ENCODE measurements at regions not wholly inside any gene's neighbourhood (a gene's known extent, or its start where the extent isn't known, plus 50 kb on each side); places are given as distances from the start of the nearest gene placed in this dataset.

DNA sequence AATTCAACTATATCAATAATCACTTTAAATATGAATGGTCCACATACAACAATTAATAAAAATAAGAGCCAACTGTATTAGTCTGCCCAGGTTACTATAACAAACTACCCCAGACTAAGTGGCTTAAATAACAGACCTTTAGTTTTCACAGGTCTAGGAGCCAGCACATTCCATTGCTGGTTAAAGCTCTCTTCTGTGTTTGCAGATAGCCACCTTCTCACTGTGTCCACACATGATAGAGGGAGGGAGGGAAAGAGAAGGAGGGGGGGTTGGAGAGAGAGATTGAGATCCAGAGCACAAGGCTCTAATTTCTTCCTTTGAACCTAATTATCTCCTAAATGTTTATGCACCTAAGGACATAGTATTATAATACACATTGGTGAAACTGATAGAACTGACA, 267.8 kb upstream of the NXPH2 start (continued):
- TF ChIP-seq CREM (IDR thresholded peaks at IDR 0.05; ENCODE audit: low read depth) = no peak

DNA sequence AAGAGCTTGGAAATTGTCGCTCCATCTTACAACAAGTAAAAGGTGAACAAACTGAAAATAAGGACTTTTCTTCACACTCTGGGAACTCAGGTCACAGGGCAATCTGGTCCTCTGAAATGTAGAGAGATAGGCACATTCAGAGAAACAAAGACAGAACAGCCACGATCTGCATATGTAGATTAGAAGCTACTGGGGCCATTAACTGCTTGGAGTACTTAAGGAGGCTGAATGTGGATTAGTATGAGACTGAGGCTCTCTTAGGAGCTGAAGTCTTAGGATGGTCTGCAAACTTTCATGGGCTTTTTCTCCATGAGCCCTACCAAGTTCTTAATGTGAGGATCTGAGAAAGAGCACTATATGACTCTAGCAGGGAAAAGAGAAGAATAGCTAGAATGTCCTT, 265.3 kb upstream of the NXPH2 start:
- no peak for TF ChIP-seq HDAC6 (IDR thresholded peaks at IDR 0.05; ENCODE audit: low read depth, low read length)
- no peak for TF ChIP-seq CREBBP (IDR thresholded peaks at IDR 0.05; ENCODE audit: low read depth, low read length)
- no peak for TF ChIP-seq MTA2 (IDR thresholded peaks at IDR 0.05; ENCODE audit: low read depth)
- ChIA-PET POLR2A (no interaction called here), CTCF (ENCODE audit: low intra/inter-chr PET ratio) (no interaction called here)
- Histone ChIP-seq H3K4me2 (ENCODE audit: insufficient read depth, low read length) (no peak overlapping the region), H3K27me3 (ENCODE audit: control insufficient read depth in 2 of 2, insufficient read depth in 2 of 2, low read length in 2 of 2) (no peaks in the 10 kb centered on the region), H4K20me1 (replicated peaks; ENCODE audit: control insufficient read depth, insufficient read depth, low read length) (no peaks in the 10 kb centered on the region), H3K9me1 (ENCODE audit: control insufficient read depth, insufficient read depth, low read length) (no peaks in the 10 kb centered on the region), H3K79me2 (ENCODE audit: control insufficient read depth, insufficient read depth, low read length) (no peaks in the 10 kb centered on the region), H3K4me1 (replicated peaks in 1 of 2; ENCODE audit: control insufficient read depth in 2 of 2, insufficient read depth in 2 of 2, low read length in 2 of 2) (no peaks in the 10 kb centered on the region), H2AFZ (ENCODE audit: low read depth, low read length) (no peak overlapping the region), H3K36me3 (ENCODE audit: control insufficient read depth, insufficient read depth, low read length) (no peaks in the 10 kb centered on the region), H3K4me3 (no peak overlapping the region), H3K9ac (ENCODE audit: insufficient read depth in 1 of 2, low read depth in 2 of 2, low read length in 2 of 2) (no peak overlapping the region), H3K27ac (ENCODE audit: extremely low read depth, low read depth, low read length) (no peak overlapping the region), H3K9me3 (replicated peaks; ENCODE audit: control insufficient read depth, insufficient read depth, low read depth, low read length) (peaks cover 2% of the 10 kb centered on the region; the same call in 1 of the 2 replicates)
- 0% methylated on average over 2 of the region's 2 CpGs for WGBS (ENCODE audit: insufficient coverage, low coverage, missing lambda C conversion rate)
- intact Hi-C loops (cut with micrococcal nuclease) = no loop called here
- BruUV-seq (replicated peaks) = no TSS peak
- no peak for DNase-seq (ENCODE audit: extremely low read depth in 1 of 4, low spot score in 3 of 4)
- FAIRE-seq = no peak
- in situ Hi-C loops (cut with MboI) = no loop called here
- no peak for ATAC-seq

DNA sequence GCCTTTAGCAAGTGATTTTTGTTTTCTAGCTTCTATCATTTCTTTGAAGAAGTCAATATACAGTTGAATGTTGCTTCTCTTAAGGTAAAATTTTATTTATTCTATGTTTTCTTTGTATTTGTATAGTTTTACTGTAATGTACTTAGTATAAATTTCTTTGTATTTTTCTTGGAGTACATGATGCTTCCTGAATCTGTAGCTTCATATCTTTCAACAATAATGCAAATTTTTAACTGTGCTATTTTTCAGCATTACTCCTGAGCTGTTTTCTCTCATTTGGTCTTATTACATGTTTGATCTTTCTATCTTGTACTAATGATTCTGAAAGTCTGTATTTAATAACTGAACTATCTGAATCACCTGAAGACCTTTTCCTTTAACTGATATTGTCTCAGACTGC, 253.9 kb upstream of the NXPH2 start:
- no peaks in the 10 kb centered on the region for H3K79me2 ChIP-seq (ENCODE audit: control insufficient read depth, insufficient read depth, low read length)
- no peaks in the 10 kb centered on the region for H3K9me1 ChIP-seq (ENCODE audit: control insufficient read depth, insufficient read depth, low read length)
- no peak for FAIRE-seq
- no peak for TF ChIP-seq NBN (IDR thresholded peaks at IDR 0.05; ENCODE audit: low read depth)
- TF ChIP-seq RBBP5 (IDR thresholded peaks at IDR 0.05; ENCODE audit: borderline replicate concordance, insufficient read depth, low read length, poor library complexity, severe bottlenecking) = no peak
- no peak for TF ChIP-seq MTA1 (IDR thresholded peaks at IDR 0.05; ENCODE audit: borderline replicate concordance)
- TF ChIP-seq EHMT2 (IDR thresholded peaks at IDR 0.05) = no peak
- TF ChIP-seq, protein P1, sequence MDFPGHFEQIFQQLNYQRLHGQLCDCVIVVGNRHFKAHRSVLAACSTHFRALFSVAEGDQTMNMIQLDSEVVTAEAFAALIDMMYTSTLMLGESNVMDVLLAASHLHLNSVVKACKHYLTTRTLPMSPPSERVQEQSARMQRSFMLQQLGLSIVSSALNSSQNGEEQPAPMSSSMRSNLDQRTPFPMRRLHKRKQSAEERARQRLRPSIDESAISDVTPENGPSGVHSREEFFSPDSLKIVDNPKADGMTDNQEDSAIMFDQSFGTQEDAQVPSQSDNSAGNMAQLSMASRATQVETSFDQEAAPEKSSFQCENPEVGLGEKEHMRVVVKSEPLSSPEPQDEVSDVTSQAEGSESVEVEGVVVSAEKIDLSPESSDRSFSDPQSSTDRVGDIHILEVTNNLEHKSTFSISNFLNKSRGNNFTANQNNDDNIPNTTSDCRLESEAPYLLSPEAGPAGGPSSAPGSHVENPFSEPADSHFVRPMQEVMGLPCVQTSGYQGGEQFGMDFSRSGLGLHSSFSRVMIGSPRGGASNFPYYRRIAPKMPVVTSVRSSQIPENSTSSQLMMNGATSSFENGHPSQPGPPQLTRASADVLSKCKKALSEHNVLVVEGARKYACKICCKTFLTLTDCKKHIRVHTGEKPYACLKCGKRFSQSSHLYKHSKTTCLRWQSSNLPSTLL (IDR thresholded peaks at IDR 0.05) = no peak
- TF ChIP-seq ZNF79 (CRISPR knock-in tag; IDR thresholded peaks at IDR 0.05; ENCODE audit: low read depth) = no peak
- TF ChIP-seq SIX5 (IDR thresholded peaks at IDR 0.05; ENCODE audit: borderline replicate concordance in 1 of 2, insufficient read depth in 1 of 2, low read depth in 1 of 2, low read length in 2 of 2) = no peak
- no peak for TF ChIP-seq EGR1 (conservative IDR thresholded peaks at IDR 0.05)
- TF ChIP-seq, protein P2, sequence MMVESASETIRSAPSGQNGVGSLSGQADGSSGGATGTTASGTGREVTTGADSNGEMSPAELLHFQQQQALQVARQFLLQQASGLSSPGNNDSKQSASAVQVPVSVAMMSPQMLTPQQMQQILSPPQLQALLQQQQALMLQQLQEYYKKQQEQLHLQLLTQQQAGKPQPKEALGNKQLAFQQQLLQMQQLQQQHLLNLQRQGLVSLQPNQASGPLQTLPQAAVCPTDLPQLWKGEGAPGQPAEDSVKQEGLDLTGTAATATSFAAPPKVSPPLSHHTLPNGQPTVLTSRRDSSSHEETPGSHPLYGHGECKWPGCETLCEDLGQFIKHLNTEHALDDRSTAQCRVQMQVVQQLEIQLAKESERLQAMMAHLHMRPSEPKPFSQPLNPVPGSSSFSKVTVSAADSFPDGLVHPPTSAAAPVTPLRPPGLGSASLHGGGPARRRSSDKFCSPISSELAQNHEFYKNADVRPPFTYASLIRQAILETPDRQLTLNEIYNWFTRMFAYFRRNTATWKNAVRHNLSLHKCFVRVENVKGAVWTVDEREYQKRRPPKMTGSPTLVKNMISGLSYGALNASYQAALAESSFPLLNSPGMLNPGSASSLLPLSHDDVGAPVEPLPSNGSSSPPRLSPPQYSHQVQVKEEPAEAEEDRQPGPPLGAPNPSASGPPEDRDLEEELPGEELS (CRISPR knock-in tag; IDR thresholded peaks at IDR 0.05; ENCODE audit: borderline replicate concordance) = no peak

More for the DNA sequence above, 253.9 kb upstream of the NXPH2 start:
- no peaks in the 10 kb centered on the region for H3K36me3 ChIP-seq (ENCODE audit: control insufficient read depth, insufficient read depth, low read length)
- H3K27ac ChIP-seq (ENCODE audit: extremely low read depth, low read depth, low read length) = no peak overlapping the region
- ATAC-seq = no peak
- no peaks in the 10 kb centered on the region for H3K27me3 ChIP-seq (ENCODE audit: control insufficient read depth in 2 of 2, insufficient read depth in 2 of 2, low read length in 2 of 2)
- H2AFZ ChIP-seq (ENCODE audit: low read depth, low read length) = no peak overlapping the region
- no TSS peak for BruUV-seq (replicated peaks)
- no peak for DNase-seq (ENCODE audit: extremely low read depth in 1 of 4, low spot score in 3 of 4)
- no peaks in the 10 kb centered on the region for H4K20me1 ChIP-seq (replicated peaks; ENCODE audit: control insufficient read depth, insufficient read depth, low read length)
- intact Hi-C loops (cut with micrococcal nuclease) = no loop called here
- H3K9ac ChIP-seq (ENCODE audit: insufficient read depth in 1 of 2, low read depth in 2 of 2, low read length in 2 of 2) = no peak overlapping the region
- peaks cover 1% of the 10 kb centered on the region; the same call in 1 of the 2 replicates for H3K9me3 ChIP-seq (replicated peaks; ENCODE audit: control insufficient read depth, insufficient read depth, low read depth, low read length)
- H3K4me3 ChIP-seq = no peak overlapping the region
- in situ Hi-C loops (cut with MboI) = no loop called here
- H3K4me2 ChIP-seq (ENCODE audit: insufficient read depth, low read length) = no peak overlapping the region
- CTCF ChIA-PET (ENCODE audit: low intra/inter-chr PET ratio) = no interaction called here
- no peaks in the 10 kb centered on the region for H3K4me1 ChIP-seq (replicated peaks in 1 of 2; ENCODE audit: control insufficient read depth in 2 of 2, insufficient read depth in 2 of 2, low read length in 2 of 2)
- POLR2A ChIA-PET = no interaction called here
